Stimulated activated CD8-positive, alpha-beta memory T cell treated with anti-CD3 and anti-CD28 coated beads, Interleukin-7, amount 100 ng/mL, for 24 hours (primary cell): ENCODE measurements at regions not wholly inside any gene's neighbourhood (a gene's known extent, or its start where the extent isn't known, plus 50 kb on each side); places are given as distances from the start of the nearest gene placed in this dataset.

Experiments used
- DNase-seq: peaks from one replicate; pipeline ENCODE4 v3.0.0-alpha.2; 2020; ENCODE audit warnings: low read depth

GRCh38 chr5:39475159-39475571 lies 50.4 kb upstream of the DAB2 start:
- no peak for DNase-seq
